Mesothelial cell of epicardium (in vitro differentiated cells): ENCODE measurements at regions not wholly inside any gene's neighbourhood (a gene's known extent, or its start where the extent isn't known, plus 50 kb on each side); places are given as distances from the start of the nearest gene placed in this dataset.

Experiments used
- DNase-seq, 2 experiments: peaks; one replicate each; pipeline ENCODE4 v3.0.0; 2021; ENCODE audit warnings: low spot score in 2 of 2; ENCODE audit not compliant: unreplicated experiment in 2 of 2
- H3K27ac Mint-ChIP-seq: 2 replicates; pipeline ENCODE4 v1.8.0; 2021; ENCODE audit warnings: mixed read lengths
- H3K27me3 Mint-ChIP-seq: 2 replicates; pipeline ENCODE4 v1.8.0; 2021; ENCODE audit warnings: low read depth, mixed read lengths
- H3K36me3 Mint-ChIP-seq: 2 replicates; pipeline ENCODE4 v1.8.0; 2021; ENCODE audit warnings: mixed read lengths
- H3K4me1 Mint-ChIP-seq: 2 replicates; pipeline ENCODE4 v1.8.0; 2021; ENCODE audit warnings: mixed read lengths
- H3K4me3 Mint-ChIP-seq: 2 replicates; pipeline ENCODE4 v1.8.0; 2021; ENCODE audit warnings: mild to moderate bottlenecking, moderate library complexity, mixed read lengths
- H3K9me3 Mint-ChIP-seq: 2 replicates; pipeline ENCODE4 v1.8.0; 2021; ENCODE audit warnings: mixed read lengths
- CTCF ChIP-seq: fragments of 200-600 bp; sonication (generic); IDR thresholded peaks from one replicate; pipeline ENCODE4 v1.5.0; 2021; ENCODE audit warnings: antibody characterized with exemption; ENCODE audit not compliant: unreplicated experiment

GRCh38 chr6:164195942-164196281 is 781.4 kb downstream of the QKI start:
- Mint-ChIP-seq H3K9me3 (no peaks in the 10 kb centered on the region), H3K4me3 (no peak overlapping the region), H3K27me3 (no peaks in the 10 kb centered on the region), H3K4me1 (peaks cover 15% of the 10 kb centered on the region), H3K27ac (no peak overlapping the region), H3K36me3 (no peaks in the 10 kb centered on the region)
- DNase-seq: no peak
- no peak for TF ChIP-seq CTCF

- no peak overlapping the region for H3K27ac Mint-ChIP-seq
- H3K4me1 Mint-ChIP-seq: peaks cover 15% of the 10 kb centered on the region
- no peak overlapping the region for H3K4me3 Mint-ChIP-seq
- no peaks in the 10 kb centered on the region for H3K9me3 Mint-ChIP-seq
- no peak for DNase-seq
- no peaks in the 10 kb centered on the region for H3K27me3 Mint-ChIP-seq
- no peaks in the 10 kb centered on the region for H3K36me3 Mint-ChIP-seq
- no peak for TF ChIP-seq CTCF
Observed at GRCh38 chr6:164195278-164195941, 780.9 kb downstream of the QKI start.

GRCh38 chr6:164188861-164189260 is 774.3 kb downstream of the QKI start:
- Mint-ChIP-seq H3K27me3 (no peaks in the 10 kb centered on the region), H3K9me3 (no peaks in the 10 kb centered on the region), H3K4me3 (no peak overlapping the region), H3K36me3 (no peaks in the 10 kb centered on the region), H3K27ac (no peak overlapping the region), H3K4me1 (no peaks in the 10 kb centered on the region)
- no peak for TF ChIP-seq CTCF
- DNase-seq: no peak

GRCh38 chr6:164185471-164185871 is 771.0 kb downstream of the QKI start:
- TF ChIP-seq CTCF: no peak
- Mint-ChIP-seq H3K9me3 (peaks cover 4% of the 10 kb centered on the region), H3K4me3 (no peak overlapping the region), H3K27ac (no peak overlapping the region), H3K36me3 (no peaks in the 10 kb centered on the region), H3K4me1 (no peaks in the 10 kb centered on the region), H3K27me3 (no peaks in the 10 kb centered on the region)
- DNase-seq: no peak

GRCh38 chr6:164184410-164184809 is 769.9 kb downstream of the QKI start:
- Mint-ChIP-seq H3K27ac (no peak overlapping the region), H3K4me3 (no peak overlapping the region), H3K36me3 (no peaks in the 10 kb centered on the region), H3K27me3 (no peaks in the 10 kb centered on the region), H3K9me3 (peaks cover 4% of the 10 kb centered on the region), H3K4me1 (no peaks in the 10 kb centered on the region)
- no peak for DNase-seq
- no peak for TF ChIP-seq CTCF
